CD4-positive, alpha-beta T cell treated with Interleukin-10 for 1 hour (primary cell): ENCODE measurements at regions not wholly inside any gene's neighbourhood (a gene's known extent, or its start where the extent isn't known, plus 50 kb on each side); places are given as distances from the start of the nearest gene placed in this dataset.

Experiments
- DNase-seq: peaks from one replicate; pipeline ENCODE4 v3.0.0-alpha.2; 2020

DNA sequence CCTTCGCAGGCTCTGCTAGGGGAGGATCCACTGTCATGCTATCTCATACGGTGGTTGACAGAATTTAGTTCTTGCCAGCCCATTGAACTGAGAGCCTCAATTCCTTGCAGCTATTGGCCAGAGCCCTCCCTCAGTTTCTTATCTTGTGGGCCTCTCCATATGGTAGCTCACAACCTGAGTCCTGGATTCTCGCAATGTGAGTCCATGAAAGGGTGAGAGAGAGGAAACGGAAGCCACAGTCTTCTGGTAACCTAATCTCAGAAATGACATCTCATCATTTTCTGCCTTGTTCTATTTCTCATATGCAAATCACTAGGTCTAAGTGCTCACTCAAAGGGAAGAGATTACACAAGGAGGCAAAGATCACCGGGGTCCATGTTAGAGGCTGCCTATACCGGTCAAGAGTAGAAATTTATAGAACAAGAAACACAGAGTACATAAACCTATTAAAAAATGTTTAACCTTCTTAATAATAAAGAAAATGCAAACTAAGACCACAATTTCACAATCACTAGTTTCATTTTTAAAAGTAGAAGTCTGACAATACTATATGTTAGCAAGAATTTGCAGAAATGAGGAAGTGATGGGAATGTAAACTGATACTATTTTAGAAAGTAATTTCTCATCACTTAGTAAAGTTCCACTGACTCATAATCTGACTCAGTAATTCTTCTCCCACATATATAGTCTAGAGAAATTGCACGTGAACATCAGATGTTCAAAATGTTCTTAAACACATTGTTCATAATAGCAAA is 378.4 kb upstream of the AGTR1 start:
- no peak for DNase-seq

DNA sequence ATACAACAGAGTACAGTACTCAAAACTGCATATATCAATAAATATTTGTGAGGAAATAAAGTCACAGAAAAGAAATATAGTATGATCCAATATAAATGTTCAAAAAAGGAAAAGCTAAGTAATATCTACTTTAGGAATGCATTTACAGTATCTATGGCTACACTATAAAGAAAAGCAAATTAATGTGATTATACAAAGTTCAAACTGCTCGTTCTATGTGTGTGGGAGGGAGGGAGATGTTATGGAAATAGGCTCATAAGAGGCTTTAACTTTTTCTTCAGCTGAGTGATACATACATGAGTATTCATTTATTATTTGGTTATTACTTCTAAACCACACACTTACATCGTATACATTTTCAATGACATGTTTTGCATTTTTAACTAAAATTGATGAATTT is 377.7 kb upstream of the AGTR1 start:
- DNase-seq: no peak

DNA sequence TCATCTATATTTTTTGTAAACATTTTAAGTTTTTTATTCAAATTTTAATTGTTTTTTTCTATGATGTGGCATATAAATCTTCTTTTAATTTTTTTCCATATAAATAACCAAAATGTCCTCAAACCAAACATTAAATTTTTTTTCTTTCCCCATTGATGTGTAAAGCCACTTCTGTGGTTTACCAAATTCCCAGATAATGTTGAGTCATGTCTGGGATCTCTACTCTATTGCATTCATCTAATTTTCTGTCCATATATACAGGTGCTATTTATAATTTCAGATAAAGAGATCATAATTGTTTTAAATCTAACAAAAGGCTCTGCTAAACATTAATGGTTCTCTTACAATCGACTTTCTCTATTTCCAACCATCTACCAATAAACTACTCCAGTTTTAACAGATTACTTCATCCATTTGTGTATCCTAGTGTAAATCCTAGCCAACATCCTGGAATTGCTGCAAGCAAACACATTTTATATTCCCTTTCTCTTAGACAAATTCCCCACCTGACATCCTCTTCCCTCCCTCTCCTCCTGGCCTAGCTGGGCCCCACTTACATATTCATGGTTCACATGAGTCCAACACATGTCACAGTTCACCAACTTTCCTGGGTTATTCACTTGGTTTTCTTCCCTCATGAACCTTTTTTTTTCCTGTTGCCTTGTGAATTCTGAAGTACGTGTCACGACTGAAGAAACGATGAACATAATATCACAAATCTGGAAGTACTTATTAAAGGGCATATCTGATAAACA is 368.0 kb upstream of the AGTR1 start:
- no peak for DNase-seq

DNA sequence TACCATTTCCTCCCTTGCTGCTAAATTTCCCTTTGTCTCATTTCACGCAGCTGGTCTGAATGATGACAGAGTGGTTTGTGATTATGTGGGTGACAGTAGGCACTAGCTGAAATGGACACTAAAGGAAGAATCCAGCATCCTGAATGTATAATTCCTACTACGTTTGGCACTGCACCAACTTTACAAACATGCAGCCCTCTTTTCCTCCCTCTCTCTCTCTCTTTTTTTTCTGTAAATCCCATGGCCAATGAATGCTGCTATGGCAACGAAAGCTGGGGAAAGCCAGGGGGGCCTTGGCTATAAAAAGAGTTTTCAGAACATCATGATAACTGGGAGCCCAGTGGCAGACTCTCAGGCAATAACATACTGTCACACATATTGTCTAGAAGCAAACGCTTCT is 367.2 kb upstream of the AGTR1 start:
- DNase-seq: no peak

DNA sequence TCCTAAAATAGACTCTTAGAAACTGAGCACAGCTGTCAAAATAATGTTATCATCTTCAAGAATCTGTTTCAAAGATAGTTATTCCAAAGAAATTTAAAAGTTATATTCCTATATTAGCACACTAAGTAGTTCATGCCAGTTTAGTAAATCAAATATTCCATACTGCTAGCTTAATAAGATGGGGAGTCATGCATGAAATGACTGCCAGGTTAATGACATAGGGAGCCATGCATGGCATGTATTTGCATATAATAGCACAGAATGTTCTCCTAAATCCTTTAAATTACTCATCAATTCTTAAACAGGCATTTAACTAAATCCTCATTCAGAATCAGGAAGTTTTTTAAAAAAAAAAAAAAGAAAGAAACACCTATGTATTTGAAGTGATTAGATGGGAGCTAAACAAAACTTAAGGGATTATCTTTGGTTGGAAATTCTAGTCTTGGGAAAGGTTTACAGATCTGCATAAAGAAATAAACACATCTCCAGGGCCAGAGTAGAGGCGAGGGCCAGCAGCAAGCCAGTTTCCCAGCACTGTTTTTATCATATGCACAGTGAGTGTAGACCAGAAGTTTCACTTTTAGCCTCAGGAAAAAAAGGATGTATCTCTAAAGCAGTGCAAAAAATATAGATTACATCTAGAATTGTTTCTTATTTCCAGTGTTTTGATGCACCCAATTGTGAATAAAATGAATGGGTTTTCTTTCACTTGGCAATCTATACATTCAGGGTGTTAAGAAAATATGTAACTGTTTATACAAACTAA is 366.4 kb upstream of the AGTR1 start:
- no peak for DNase-seq

DNA sequence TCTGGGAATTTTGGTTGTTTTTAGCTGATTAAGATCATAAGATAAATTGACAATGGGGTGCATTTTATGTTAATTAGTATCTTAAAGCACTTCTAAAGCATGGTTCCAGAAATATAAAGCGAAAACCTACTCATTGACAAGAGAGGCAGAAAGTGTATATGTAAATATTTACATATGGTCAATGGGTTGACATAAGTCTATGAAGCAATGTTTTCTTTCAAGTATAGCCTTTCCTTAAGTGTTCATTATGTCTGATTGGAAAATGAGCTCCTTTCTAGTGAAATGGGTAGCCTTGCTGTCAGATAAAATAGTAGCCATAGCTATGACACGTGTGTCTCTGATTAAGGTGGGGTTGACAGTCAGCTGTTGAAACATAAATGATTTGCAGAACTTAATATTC is 365.2 kb upstream of the AGTR1 start:
- DNase-seq: no peak

DNA sequence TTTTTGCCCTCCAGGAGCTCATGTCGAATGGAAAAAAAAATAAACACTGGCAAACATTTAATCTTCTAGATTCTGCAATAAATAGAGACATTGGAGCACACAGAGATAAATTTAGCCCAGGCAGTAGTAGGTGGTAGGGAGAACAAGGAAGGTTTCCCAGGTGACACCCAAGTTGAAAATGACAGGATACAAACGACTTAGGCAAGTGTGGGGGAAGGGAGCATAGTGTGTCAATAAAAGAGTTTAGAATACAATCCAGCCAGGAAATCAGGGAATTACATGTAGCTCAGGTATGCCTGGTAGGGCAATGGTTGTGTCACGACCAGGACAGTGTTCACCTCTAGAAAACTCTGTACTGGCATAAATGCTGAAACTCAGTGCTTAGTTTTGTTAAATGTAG is 364.6 kb upstream of the AGTR1 start:
- DNase-seq: no peak

DNA sequence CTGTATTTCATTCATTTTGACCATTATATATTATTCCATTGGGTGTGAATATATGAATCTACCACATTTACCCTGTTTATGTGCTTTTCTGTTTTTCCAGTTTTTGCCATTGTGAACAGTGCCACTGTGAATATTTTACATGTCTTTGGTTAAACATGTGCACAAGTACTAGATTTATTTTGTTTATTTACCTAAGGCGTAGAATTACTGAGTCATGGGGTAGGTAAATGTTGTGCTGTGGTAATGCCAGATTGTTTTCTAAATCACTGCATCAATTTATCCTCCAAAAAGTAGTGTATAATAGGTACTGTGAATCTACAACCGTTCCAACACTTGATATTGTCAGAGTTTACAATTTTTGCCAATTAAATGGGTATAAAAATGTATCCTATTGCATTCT is 362.1 kb upstream of the AGTR1 start:
- DNase-seq: no peak

DNA sequence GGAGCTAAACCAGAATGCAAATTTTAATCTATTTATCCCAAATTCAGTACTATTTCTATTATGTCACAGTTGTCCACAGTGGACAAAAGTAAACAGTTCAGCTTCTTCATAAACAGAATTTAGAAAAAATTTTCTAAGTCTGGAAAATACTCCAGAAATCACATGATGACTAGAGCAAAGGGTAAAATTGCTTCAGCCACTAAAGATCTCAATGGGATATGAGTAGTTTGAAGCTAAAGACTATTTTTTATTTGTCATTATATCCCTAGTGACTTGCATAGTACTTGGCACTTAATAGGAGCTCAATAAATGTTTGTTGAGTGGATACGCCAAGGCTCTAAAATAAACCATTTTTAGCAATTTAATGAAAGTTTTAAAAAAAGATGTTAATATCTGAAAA is 354.3 kb upstream of the AGTR1 start:
- no peak for DNase-seq

DNA sequence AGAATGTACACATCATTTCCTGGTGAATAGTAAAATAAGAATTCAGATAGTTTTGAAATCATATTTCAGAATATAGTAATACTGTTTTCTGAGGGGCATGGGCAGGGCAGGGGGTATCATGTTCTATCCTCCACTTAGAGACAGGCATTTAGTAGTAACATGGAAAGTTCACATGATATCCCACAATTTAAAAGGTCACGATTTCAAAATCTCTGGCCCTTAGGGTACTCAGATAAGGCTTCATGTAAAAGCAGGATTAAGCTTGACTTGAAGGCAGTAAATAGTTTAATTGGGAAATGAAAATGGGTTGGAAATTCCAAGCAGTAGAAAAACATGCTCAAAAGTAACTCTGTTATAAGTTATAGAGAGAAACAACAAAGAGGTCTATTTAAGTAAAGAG is 353.2 kb upstream of the AGTR1 start:
- no peak for DNase-seq

DNA sequence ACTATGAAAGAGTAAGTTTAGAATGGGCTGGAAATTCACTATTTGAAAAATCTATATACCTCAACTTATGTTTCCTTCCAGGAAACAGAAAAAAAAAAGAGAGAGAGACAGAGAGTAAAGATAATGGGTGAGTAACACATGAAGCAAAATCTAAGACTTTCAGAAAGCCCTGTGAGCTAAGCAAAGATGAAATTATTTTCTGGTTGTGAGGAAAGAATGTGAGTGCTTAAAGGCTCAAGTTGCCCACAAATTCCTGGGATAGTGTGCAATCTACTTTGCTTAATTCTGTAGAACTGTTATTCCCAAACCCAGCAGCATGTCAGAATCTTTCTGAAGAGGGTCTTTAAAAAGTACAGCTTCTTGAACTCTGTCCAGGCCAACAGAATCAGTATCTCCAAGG is 337.7 kb upstream of the AGTR1 start:
- no peak for DNase-seq

DNA sequence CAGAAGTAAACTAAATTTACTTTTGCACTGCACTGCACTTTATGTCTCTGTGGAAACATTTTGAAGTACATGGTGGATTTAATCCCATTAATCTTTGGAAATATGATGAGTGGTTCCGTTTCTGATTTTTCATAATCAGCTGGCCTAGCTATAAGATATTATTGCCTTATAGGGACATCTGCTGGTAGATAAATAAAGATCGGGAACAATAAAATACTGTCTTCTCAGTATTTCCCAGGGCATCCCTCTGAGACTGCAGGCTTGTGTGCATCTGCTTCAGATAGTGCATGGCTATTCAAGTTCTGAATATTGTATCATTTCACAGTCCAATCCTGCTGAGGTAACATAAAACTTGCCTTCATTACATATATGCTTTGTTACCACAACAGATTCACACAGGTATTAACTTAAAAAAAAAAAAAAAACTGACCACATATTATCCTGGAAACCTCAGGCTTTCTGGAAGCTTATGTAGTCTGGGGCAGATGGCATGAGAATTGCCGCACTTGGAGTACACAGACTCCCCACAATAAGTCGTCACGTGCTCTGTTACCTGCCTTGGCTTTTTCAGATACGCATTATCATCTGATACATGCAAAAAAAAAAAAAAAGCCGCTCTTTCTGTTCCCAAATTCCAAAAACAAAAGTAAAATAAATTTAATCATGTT is 330.8 kb upstream of the AGTR1 start:
- no peak for DNase-seq

DNA sequence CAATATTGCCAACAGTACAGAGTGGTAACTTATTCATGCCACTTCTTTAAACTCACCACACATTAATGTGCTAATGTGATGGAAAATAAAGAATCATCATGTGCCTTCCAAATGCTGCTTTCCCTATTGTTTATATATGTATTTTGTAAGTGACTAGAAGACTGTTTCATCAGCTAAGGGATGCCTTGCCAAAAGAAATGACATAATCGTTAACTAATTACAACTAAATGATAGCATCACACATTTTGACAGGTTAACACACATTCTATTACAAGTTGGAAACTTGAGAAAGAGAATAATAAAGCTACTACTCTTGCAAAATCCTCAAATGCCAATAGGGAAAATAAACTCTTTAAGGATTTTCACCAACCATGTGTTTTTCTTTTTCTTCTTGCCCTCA is 329.9 kb upstream of the AGTR1 start:
- no peak for DNase-seq

DNA sequence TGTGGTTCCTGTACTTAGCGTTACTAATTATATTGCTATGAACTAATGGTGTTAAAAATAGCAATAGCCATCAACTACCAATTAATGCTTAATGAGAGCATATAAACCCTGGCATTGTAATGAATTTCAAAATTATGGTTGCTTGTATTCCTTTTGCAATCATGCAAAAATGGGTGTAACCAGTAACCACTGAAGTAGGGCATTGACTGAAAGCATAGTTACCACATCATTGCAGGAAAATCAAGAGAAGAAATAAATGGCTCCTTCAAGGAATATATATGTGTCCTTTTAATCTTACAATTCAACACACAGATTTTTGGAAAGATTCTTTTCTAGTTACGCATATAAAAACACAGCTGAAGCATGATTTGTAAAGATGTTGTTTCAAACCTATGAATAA is 328.3 kb upstream of the AGTR1 start:
- no peak for DNase-seq

DNA sequence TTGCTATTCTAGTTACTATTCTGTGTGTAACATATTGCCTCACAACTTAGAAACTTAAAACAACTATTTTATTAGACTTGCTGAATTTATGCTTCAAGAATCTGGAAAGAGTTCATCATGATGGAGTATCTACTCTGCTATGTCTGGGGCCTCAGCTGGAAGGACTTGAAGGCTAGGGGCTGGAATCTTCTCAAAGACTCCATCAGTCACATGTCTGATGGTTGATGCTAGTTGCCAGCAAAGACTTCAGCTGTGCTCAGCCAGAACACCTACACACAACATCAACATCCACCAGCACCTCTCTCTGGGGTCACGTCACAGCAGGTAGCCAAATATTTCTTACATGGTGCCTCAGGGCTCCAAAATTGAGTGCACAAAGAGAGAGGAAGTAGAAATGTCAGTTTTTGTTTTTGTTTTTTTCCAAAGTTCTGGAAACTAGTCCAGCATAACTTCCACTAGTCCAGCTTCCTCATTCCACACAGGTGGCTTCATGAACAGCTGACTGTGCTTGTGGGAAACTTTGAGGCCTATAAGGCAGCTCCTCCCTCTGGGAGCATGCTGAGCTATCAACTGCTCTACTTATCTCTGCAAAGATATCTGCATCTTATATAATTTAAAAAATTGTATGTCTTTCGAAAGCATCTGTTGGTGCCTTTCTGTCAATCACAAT is 325.4 kb upstream of the AGTR1 start:
- DNase-seq: no peak

DNA sequence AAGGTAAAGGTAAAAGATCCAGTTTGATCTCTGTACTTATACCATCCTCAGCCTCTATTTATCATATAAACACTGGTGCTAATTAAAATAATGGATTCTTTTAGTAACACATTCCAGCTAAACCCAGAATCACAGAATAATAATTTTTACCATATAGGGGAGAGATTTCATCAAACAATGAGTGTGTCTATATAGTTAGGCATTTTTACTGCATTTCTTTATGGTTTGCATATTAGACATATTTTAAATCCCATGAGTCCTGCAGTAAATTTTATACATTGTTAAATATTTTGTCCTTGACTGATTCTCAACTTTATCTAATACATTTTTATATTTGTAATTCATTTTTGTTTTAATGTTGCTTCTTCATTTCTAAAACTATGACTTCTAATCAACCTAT is 323.7 kb upstream of the AGTR1 start:
- DNase-seq: no peak

DNA sequence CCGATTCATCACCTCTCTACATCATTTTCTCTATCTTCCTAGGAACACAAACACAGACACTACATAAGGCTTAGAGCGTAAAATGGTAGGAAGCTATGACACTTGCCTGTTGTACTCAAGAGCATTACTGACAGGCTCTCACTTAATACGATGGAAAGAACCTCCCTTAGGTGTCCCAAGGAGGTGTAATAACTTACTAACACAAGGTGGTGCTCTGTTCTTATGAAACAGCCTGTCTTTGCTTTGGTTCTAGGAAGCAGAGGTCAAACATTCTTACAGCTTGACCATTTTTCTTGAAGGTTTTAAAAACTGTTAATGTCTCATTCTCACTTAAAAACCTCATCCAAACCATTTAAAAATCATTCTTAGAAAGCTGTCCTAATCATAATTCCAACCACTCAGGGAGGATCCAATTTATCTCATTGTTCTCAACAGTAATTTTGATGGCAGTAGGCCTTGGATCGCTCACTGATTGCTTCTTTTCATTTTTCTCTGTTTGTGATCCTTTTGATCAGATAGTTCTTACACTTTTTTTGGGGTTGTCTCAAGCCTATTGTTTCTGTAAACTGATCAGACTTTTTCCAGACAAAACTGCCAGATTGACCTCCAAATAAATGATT is 317.8 kb upstream of the AGTR1 start:
- DNase-seq: no peak

DNA sequence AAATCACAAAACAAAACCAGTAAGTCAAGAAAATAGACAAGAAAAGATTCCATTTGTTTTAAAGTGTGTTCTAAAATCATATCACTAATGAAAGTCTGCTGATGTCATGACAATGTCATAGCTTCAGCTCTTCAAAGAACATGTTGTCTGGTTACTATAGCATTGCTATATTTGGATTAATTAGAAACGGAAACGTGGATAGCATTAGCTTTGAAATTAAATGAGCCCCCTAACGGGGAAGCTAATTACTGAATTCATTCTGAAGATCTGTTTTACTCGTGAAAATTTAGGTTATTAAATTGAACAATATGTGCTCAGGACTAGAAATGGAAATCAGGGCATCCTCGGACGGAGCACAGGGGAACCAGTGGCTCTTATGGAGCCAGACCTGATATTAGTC is 316.7 kb upstream of the AGTR1 start:
- DNase-seq: no peak

DNA sequence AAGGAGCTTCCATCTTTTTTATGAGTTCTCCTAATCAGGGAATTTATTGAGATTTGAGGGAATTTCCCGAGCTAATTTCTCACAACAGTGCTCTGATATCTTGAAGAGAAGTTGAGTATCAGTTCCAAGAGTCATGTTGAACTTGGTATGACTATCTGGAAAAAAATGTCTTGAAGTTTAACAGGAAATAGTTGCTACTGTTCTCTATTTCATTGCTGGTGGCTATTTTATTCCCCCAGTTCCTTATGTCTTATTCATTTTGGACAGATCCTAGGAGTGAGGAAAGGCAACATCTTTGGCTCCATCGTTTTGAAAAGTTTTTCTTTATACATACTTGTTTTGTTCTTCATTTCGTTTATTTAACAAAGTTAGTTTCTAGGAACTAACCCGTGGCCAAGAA is 307.8 kb upstream of the AGTR1 start:
- no peak for DNase-seq

DNA sequence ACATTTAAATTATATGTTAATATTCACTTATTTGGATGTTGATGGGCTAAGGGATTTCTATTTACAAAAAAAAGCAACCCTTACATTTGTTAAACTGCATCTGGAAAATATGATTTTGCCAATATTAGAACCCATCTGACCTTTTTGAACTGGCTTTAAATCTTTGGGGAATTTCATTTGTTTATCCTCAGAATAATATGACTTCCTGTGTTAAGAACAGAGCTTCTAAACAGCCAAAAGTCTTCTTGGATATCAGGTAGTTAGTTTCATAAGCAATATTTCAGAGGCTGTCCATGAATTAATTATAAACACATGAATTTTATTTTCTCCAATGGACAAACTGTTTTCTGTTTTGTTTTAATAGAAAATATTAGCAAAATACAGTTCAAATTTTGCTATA is 301.9 kb upstream of the AGTR1 start:
- no peak for DNase-seq

DNA sequence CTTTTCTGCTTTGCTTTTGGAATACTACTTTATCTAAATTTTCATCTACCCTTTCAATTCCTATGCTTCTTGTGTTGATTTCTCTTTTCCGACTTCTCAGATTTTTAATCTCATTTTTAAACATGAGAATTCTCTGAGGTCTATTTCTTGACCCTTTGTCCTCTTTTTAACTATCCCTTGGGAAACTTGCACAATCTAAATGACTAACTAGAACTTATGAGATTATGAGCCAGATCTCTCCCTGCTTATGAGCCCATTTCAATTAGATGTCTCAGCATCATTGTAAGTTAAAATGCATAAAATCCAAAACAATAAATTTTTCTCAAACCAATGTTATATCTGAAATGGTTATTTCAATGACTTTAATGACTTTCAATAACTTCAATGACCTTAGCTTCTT is 296.9 kb upstream of the AGTR1 start:
- DNase-seq: no peak

DNA sequence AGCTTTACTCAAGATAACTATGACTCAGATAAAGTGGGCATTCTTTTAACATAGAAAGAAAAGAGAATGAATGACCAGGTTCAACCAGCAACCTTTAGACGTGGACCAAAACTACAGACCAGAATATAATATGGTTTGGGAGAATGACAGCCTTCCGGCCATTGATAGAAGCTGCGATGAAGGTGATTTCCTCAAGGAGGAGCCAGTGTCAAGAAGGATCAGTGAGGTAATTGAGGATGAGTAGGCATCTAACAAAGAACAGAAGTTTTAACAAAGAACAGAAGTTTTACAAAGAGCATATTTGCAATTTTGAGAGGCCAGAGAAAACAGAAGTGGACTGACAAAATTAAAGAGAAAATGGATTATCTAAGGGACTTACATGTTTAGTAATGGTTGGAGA is 289.0 kb upstream of the AGTR1 start:
- DNase-seq: no peak
